H1 (cell line): ENCODE measurements at regions not wholly inside any gene's neighbourhood (a gene's known extent, or its start where the extent isn't known, plus 50 kb on each side); places are given as distances from the start of the nearest gene placed in this dataset.

Experiments used
- CTCF ChIA-PET: fragments of 300-600 bp; sonication (Branson Sonifier 250); formaldehyde crosslinking; loops from one replicate; lab custom pipeline; 2021; ENCODE audit not compliant: partially characterized antibody; lab: Charles Lee
- POLR2A ChIA-PET: fragments of 300-600 bp; sonication (Branson Sonifier 250); formaldehyde crosslinking; loops from one replicate; lab custom pipeline; 2021; ENCODE audit warnings: inconsistent platforms; ENCODE audit not compliant: partially characterized antibody; lab: Charles Lee
- DNase-seq, 2 experiments: peaks; one replicate each; pipeline versions ENCODE4 v3.0.0 to v3.0.0-alpha.2; 2010 to 2022; ENCODE audit warnings: low spot score in 2 of 2, low read depth in 1 of 2, mixed read lengths in 1 of 2
- FAIRE-seq: peaks from 2 replicates; lab custom pipeline; 2011; peaks lifted over from hg19 to GRCh38; lab: Jason Lieb, UNC
- H2AFZ ChIP-seq: 2 replicates; pipeline ENCODE4 v1.8.1; 2012; ENCODE audit warnings: low read length, inconsistent platforms
- H2AK5ac ChIP-seq: 2 replicates; pipeline ENCODE4 v1.6.1; 2013; ENCODE audit warnings: low read depth, low read length
- H2BK120ac ChIP-seq: replicated peaks from 2 replicates; pipeline ENCODE3; 2013; ENCODE audit warnings: low read depth, low read length, inconsistent platforms
- H2BK12ac ChIP-seq: 2 replicates; pipeline ENCODE4 v1.6.1; 2013; ENCODE audit warnings: low read depth, low read length
- H2BK15ac ChIP-seq: 2 replicates; pipeline ENCODE4 v1.6.1; 2013; ENCODE audit warnings: low read length
- H2BK20ac ChIP-seq: 2 replicates; pipeline ENCODE4 v1.6.1; 2013; ENCODE audit warnings: low read length
- H2BK5ac ChIP-seq: 2 replicates; pipeline ENCODE4 v1.6.1; 2013; ENCODE audit warnings: low read depth, low read length
- H3K14ac ChIP-seq: 2 replicates; pipeline ENCODE4 v1.6.1; 2013; ENCODE audit warnings: inconsistent platforms; ENCODE audit not compliant: insufficient read length
- H3K18ac ChIP-seq: 2 replicates; pipeline ENCODE4 v1.6.1; 2013; ENCODE audit warnings: low read length; ENCODE audit errors: extremely low read depth
- H3K23ac ChIP-seq: 2 replicates; pipeline ENCODE4 v1.6.1; 2013; ENCODE audit warnings: inconsistent platforms; ENCODE audit not compliant: insufficient read length
- H3K23me2 ChIP-seq: 2 replicates; pipeline ENCODE4 v1.6.1; 2013; ENCODE audit warnings: low read depth, low read length
- H3K27ac ChIP-seq: 2 replicates; pipeline ENCODE4 v1.6.1; 2011; ENCODE audit warnings: low read depth, low read length, inconsistent platforms
- H3K27me3 ChIP-seq, 4 experiments: replicated peaks in 1 of 4; 1 replicate in 1 of 4; 2 replicates in 3 of 4; pipeline versions ENCODE4 v1.6.1 to v1.8.1; 2011 to 2013; ENCODE audit warnings: low read length in 3 of 4, mild to moderate bottlenecking in 3 of 4, inconsistent platforms in 2 of 4, mixed read lengths in 2 of 4, moderate library complexity in 1 of 4; ENCODE audit not compliant: control insufficient read depth in 3 of 4, insufficient read depth in 3 of 4; ENCODE audit errors: extremely low read depth in 1 of 4
- H3K36me3 ChIP-seq, 4 experiments: 2 replicates each; pipeline versions ENCODE4 v1.6.1 to v1.8.1; 2011 to 2013; ENCODE audit warnings: mild to moderate bottlenecking in 4 of 4, low read length in 3 of 4, moderate library complexity in 2 of 4, control low read depth in 1 of 4, inconsistent platforms in 1 of 4; ENCODE audit not compliant: insufficient read depth in 4 of 4, control insufficient read depth in 2 of 4
- H3K4ac ChIP-seq: replicated peaks from 2 replicates; pipeline ENCODE3; 2013; ENCODE audit warnings: low read length, low read depth, mixed read lengths, inconsistent platforms; ENCODE audit not compliant: insufficient read length
- H3K4me1 ChIP-seq, 4 experiments: replicated peaks in 1 of 4; 1 replicate in 1 of 4; 2 replicates in 3 of 4; pipeline versions ENCODE4 v1.6.1 to v1.8.1; 2011 to 2013; ENCODE audit warnings: low read length in 3 of 4, inconsistent platforms in 2 of 4, mixed read lengths in 1 of 4; ENCODE audit not compliant: insufficient read depth in 4 of 4, control insufficient read depth in 3 of 4
- H3K4me2 ChIP-seq, 2 experiments: 2 replicates each; pipeline versions ENCODE4 v1.6.1 to v1.8.1; 2011 to 2013; ENCODE audit warnings: low read depth in 2 of 2, low read length in 2 of 2, control low read depth in 1 of 2, inconsistent platforms in 1 of 2, mild to moderate bottlenecking in 1 of 2; ENCODE audit not compliant: insufficient read depth in 1 of 2
- H3K4me3 ChIP-seq, 4 experiments: fragments of 200-600, 300-600 bp in 1 of 4; sonication (generic), shearing (Covaris generic), sonication (Bioruptor Twin) in 1 of 4; 2 replicates each; pipeline versions ENCODE4 v1.5.1 to v1.8.1; 2011 to 2016; ENCODE audit warnings: low read length in 4 of 4, low read depth in 3 of 4, control low read depth in 2 of 4, inconsistent platforms in 2 of 4, mild to moderate bottlenecking in 2 of 4, mixed read lengths in 1 of 4, moderate library complexity in 1 of 4; ENCODE audit not compliant: insufficient read depth in 2 of 4; ENCODE audit errors: extremely low read depth in 1 of 4
- H3K56ac ChIP-seq: replicated peaks from 2 replicates; pipeline ENCODE3; 2013; ENCODE audit warnings: low read depth, mild to moderate bottlenecking, mixed read lengths, low read length, inconsistent platforms; ENCODE audit not compliant: insufficient read length
- H3K79me1 ChIP-seq: 2 replicates; pipeline ENCODE4 v1.6.1; 2013; ENCODE audit warnings: low read depth, low read length, control low read depth
- H3K79me2 ChIP-seq, 2 experiments: 2 replicates each; pipeline versions ENCODE4 v1.6.1 to v1.8.1; 2012 to 2013; ENCODE audit warnings: low read length in 2 of 2, mild to moderate bottlenecking in 2 of 2, inconsistent platforms in 1 of 2; ENCODE audit not compliant: insufficient read depth in 2 of 2, control insufficient read depth in 1 of 2
- H3K9ac ChIP-seq, 4 experiments: replicated peaks in 1 of 4; 1 replicate in 1 of 4; 2 replicates in 3 of 4; pipeline versions ENCODE4 v1.6.1 to v1.8.1; 2011 to 2013; ENCODE audit warnings: low read depth in 3 of 4, low read length in 3 of 4, control low read depth in 2 of 4, mild to moderate bottlenecking in 2 of 4, moderate library complexity in 2 of 4, inconsistent platforms in 1 of 4; ENCODE audit errors: extremely low read depth in 1 of 4
- H3K9me3 ChIP-seq, 2 experiments: 2 replicates each; pipeline versions ENCODE4 v1.6.1 to v1.8.1; 2012 to 2013; ENCODE audit warnings: mild to moderate bottlenecking in 2 of 2, moderate library complexity in 2 of 2, control low read depth in 1 of 2, inconsistent platforms in 1 of 2, low read depth in 1 of 2, low read length in 1 of 2, mixed read lengths in 1 of 2; ENCODE audit not compliant: insufficient read depth in 2 of 2
- H4K20me1 ChIP-seq, 2 experiments: replicated peaks in 1 of 2; 2 replicates each; pipeline versions ENCODE3 to v1.8.1; 2011 to 2013; ENCODE audit warnings: inconsistent platforms in 2 of 2, low read length in 2 of 2, mild to moderate bottlenecking in 1 of 2; ENCODE audit not compliant: insufficient read depth in 2 of 2, control insufficient read depth in 1 of 2
- H4K5ac ChIP-seq: 2 replicates; pipeline ENCODE4 v1.6.1; 2013; ENCODE audit warnings: low read length, low read depth, mixed read lengths, inconsistent platforms; ENCODE audit not compliant: insufficient read length
- H4K8ac ChIP-seq: 2 replicates; pipeline ENCODE4 v1.8.0; 2013; ENCODE audit warnings: mild to moderate bottlenecking, moderate library complexity, low read length, inconsistent platforms; ENCODE audit not compliant: insufficient read depth; ENCODE audit errors: extremely low read depth
- H4K91ac ChIP-seq: replicated peaks from 2 replicates; pipeline ENCODE3; 2013; ENCODE audit warnings: low read length, mixed read lengths, inconsistent platforms; ENCODE audit not compliant: insufficient read length
- ATF3 ChIP-seq: IDR thresholded peaks from 2 replicates; pipeline ENCODE4 v1.6.1; 2011; ENCODE audit warnings: low read depth, mild to moderate bottlenecking, low read length; ENCODE audit not compliant: insufficient read depth
- SIN3A ChIP-seq, 2 experiments: IDR thresholded peaks in 1 of 2; conservative IDR thresholded peaks in 1 of 2; 2 replicates each; pipeline ENCODE4 v1.6.1; 2011 to 2012; ENCODE audit warnings: low read length in 2 of 2, improper control_type of control experiment in 1 of 2, low read depth in 1 of 2, mild to moderate bottlenecking in 1 of 2
- TAF7 ChIP-seq: optimal IDR thresholded peaks from 2 replicates; pipeline ENCODE3; 2011; ENCODE audit warnings: low read depth, mild to moderate bottlenecking, inconsistent platforms, low read length, moderate library complexity, borderline replicate concordance
- WGBS, 2 experiments: shearing (Covaris generic) in 1 of 2; methylation state at CpG; one replicate each; pipeline versions ENCODE4 v1.1.6 to v1.1.7; 2013 to 2015; ENCODE audit warnings: low lambda C conversion rate in 2 of 2, mixed read lengths in 2 of 2, inconsistent platforms in 1 of 2, low coverage in 1 of 2, missing lambda C conversion rate in 1 of 2; ENCODE audit not compliant: insufficient replicate concordance in 2 of 2, insufficient coverage in 1 of 2, insufficient read length in 1 of 2; ENCODE audit errors: extremely low coverage in 1 of 2, missing lambda C conversion rate in 1 of 2; 5-methylcytosine and 5-hydroxymethylcytosine counted together

- H3K4me3 ChIP-seq = no peak overlapping the region
- no peak overlapping the region for H2BK5ac ChIP-seq
- no peak overlapping the region for H3K18ac ChIP-seq
- H3K79me2 ChIP-seq = no peaks in the 10 kb centered on the region
- H3K23me2 ChIP-seq = no peaks in the 10 kb centered on the region
- H2BK120ac ChIP-seq = no peak overlapping the region
- no peak overlapping the region for H2AFZ ChIP-seq
- no peak overlapping the region for H2BK15ac ChIP-seq
- no peak overlapping the region for H3K4me2 ChIP-seq
- no peak overlapping the region for H3K56ac ChIP-seq
- no peaks in the 10 kb centered on the region for H3K36me3 ChIP-seq
- H4K8ac ChIP-seq = no peak overlapping the region
- no peak overlapping the region for H3K9ac ChIP-seq
- H3K4me1 ChIP-seq = no peaks in the 10 kb centered on the region
- no peak overlapping the region for H2AK5ac ChIP-seq
- H3K79me1 ChIP-seq = no peaks in the 10 kb centered on the region
- no peaks in the 10 kb centered on the region for H3K27me3 ChIP-seq
- ChIA-PET POLR2A (no interaction called here), CTCF (no interaction called here)
- H2BK12ac ChIP-seq = no peak overlapping the region
- H4K20me1 ChIP-seq = no peaks in the 10 kb centered on the region
- TF ChIP-seq SIN3A (conservative IDR thresholded peaks at IDR 0.05 in 1 of 2, IDR thresholded peaks at IDR 0.05 in 1 of 2; ENCODE audit: low read depth in 1 of 2, low read length in 2 of 2) (no peak), ATF3 (no peak), TAF7 (no peak)
- no peaks in the 10 kb centered on the region; a peak in 1 of 4 replicates for H3K9me3 ChIP-seq
- H3K23ac ChIP-seq = no peak overlapping the region
- H3K27ac ChIP-seq = no peak overlapping the region
- WGBS, 2 experiments = 86% methylated on average over 3 of the region's 3 CpGs; no CpG with 5 or more reads in 1 of the 2 experiments
- H3K14ac ChIP-seq = no peak overlapping the region
- DNase-seq (no peak), FAIRE-seq (no peak)
- no peak overlapping the region for H4K91ac ChIP-seq
- no peak overlapping the region for H2BK20ac ChIP-seq
- H3K4ac ChIP-seq = no peak overlapping the region
- no peak overlapping the region for H4K5ac ChIP-seq
Observed at GRCh38 chr14:28577187-28577586, 189.4 kb upstream of the FOXG1 start.
